Stimulated activated naive CD4-positive, alpha-beta T cell treated with Interleukin-2 at 50 U/mL for 16 hours (primary cell): ENCODE measurements at regions not wholly inside any gene's neighbourhood (a gene's known extent, or its start where the extent isn't known, plus 50 kb on each side); places are given as distances from the start of the nearest gene placed in this dataset.
"Not testable (repeated sequence)": the region's sequence is repeated elsewhere in the genome, so short reads cannot be mapped to it uniquely, and the experiment has no call there.

ENCODE experiments used
- DNase-seq: peaks from one replicate; lab custom pipeline; 2025; lab: John Stamatoyannopoulos, UW

DNA sequence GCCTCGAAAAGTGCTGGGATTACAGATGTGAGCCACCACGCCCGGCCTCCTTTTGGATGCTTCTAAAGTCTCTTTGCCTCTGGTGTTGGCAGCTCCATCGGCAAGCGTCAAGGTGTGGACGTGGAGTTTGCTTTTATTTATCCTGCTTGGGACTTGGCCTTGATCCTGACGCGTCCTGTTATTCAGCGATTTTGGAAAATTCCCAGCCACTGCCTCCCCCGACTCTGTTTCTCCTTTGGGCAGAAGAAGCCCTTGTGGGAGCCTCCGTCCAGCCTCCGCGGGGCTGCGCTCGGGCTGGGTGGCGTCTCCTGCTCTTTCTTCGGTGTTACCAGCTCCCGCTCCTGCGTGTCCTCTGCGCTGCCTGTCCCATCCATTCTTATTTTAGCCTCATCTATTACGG, 151.7 kb downstream of the TMEM121 start:
- not testable (repeated sequence) for DNase-seq

DNA sequence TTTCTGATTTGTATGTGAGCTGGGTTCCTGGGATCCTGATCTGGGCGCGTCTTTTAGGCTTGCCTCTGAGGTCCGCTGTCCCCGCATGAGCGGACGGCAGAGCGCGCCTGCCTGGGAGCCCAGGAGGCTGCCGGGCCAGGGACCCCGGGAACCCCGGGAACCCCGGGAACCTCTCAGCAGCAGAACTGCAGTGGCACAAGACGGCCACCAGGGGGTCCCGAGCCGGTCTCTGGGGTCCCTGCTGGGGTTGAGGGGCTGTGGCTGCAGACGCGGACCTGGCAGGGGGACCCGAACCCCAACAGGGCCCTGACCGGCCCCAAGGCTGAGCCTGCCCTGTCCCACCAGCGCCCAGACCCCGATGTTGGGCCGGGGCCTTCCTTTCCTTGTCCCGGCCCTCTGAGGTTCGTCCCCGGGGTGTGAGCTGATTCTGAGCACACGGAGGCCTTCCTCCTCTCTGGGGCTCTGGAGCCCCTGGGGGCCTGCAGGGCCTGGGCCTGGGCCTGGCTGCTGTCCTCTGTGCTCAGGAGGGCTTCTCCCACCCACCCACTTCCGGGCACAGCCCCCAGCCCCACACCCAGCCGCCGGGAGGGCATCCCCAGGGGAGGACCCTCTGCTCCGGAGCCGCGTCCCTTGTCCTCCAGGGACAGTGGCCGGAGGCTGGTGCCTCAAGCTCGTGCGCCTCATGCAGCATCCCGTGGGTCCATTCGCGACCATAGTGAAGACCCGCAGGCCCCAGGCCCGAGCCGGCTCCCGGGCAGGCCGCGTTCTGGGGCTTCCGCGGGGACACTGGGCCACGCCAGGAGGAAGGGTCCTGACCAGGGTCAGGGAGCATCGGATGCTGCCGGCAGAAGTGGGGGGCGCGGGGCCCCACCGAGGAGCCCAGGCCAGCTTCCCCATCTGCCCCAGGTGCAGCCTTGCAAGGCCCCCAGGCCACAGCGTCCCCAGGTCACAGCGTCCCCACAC, 152.9 kb downstream of the TMEM121 start:
- not testable (repeated sequence) for DNase-seq

DNA sequence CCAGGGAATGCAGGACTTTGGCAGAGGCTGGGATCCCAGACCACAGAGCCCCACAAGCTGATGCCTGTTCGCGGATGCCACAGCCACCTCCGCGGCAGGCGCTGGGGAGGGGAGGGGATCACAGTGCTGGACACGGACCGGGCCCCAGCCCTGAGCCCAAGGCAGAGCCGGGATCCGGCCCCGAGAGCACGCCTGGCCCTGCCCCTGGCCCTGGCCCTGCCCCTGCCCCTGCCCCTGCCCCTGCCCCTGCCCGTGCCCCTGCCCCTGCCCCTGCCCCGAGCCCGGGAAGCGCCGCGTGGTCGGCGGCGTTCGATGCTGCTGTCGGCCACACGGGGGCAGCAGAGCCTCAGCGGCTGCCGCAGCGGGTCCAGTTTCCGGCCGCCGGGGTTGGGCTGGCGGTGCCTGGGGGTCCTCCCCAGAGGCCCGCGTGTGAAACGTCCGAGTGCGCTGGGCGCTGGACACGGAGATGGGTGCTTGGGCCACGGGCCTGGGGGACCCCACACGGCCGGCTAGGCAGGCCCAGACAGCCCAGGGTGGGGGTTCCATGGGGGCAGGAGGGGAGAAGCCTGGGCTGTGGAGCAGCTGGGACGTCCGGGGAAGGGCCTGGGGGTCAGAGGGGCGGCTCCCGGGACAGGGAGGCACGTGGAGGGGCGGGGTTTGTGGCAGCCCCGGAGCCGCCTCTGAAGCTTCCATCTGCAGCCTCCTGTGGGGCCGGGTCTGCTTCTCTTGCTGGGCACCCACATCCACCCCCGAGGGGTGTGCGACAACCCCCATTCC, 153.8 kb downstream of the TMEM121 start:
- DNase-seq: not testable (repeated sequence)

DNA sequence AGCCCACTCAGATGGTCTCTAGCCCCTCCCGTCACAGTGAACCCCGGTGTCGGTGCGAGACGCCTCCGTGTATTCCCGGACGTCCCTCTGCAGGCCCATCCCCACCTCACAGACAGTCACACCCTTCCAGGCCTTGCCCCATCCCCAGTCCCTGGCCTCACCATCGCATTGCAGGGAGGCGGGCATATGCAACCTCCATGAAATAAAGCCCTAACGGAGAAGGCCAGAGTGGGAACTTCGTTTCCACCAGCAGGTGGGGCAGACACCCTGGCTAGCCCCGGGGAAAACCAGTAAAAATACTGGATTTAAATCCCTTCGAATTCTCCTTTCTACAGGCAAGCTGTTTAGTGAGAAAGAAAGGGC, 154.3 kb downstream of the TMEM121 start:
- not testable (repeated sequence) for DNase-seq

DNA sequence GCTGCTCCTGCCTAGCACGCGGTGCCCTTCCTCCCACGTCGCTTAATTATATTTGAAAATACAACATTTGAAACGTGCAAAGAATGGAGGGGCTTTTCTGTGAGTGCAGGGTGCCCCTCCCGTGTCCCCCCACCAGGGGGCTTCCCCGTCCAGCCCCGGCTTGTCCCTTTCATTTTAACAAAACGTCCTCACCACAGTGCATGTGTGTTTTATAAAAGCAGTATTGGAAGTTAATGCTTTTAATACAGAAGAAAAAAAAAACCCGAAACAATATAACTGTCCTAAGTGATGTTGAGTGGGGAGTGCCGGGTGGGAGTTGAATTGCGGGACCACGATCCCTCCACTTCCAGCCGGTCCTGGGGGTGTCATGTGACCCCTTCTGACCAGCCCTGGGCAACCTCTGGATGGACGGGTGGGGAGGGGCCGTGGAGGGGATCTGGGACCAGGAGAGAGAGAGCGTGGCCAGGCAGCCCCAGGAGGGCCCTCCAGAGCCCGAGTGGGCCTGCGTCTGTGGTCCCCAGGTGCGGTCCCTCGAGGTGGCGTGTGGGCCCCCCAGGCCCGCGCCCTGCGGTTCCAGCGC, 155.3 kb downstream of the TMEM121 start:
- not testable (repeated sequence) for DNase-seq

DNA sequence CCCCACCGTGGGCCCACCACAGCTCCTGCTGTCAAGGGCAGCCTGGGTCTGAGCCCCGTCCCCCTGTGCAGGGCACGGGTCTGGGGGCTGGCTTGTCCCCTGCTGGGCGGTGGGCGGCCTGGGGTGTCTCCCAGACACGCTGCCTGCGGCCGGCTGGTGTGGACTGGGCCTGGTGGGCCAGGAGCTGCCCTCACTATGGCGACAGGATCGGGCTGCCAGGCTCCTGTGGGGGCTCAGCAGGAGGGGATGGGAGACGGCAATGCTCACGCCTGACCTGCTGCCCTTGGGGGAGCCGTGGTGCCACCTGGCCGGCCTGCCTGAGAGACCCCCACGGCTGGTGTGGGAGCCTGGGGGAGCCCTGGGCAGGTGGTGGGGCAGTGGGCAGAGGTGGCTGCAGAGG, 156.1 kb downstream of the TMEM121 start:
- DNase-seq: not testable (repeated sequence)

DNA sequence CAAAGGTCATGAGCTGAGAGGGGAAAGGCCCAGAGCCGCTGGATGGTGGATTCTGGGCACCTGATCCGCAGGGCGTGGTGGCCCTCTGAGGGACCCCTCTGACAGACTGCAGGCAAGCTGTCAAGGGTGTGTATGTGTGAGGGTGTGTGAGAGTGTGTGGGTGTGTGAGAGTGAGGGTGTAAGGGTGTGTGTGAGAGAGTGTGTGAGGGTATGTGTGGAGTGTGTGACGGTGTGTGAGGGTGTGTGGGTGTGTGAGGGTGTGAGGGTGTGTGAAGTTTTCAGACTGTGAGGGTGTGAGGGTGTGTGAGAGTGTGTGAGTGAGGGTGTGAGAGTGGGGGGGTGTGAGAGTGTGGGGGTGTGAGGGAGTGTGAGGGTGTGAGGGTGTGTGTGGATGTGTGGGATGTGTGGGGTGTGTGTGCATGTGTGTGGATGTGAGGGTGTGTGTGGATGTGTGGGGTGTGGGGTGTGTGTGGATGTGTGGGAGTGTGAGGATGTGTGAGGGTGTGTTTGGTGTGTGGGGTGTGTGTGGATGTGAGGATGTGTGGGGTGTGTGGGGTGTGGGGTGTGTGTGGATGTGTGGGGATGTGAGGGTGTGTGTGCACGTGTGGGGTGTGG, 156.7 kb downstream of the TMEM121 start:
- no peak for DNase-seq

DNA sequence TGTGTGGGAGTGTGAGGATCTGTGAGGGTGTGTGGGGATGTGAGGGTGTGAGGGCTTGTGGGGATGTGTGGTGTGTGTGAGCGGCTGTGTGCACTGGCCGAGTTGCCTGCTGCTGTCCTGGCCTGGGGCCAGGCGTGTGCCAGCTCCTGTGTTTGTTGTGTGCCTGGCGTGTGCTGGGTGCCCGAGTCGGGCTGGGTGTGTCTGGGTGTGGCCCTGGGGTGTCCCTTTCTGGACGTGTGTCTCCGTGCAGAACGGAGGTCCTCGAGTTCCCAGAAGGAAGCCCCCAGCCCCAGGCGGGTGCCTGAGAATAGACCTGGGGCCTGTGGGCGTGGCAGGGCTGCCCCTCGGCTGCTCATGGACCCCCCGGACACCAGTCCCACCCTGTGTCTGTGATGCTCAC, 157.7 kb downstream of the TMEM121 start:
- not testable (repeated sequence) for DNase-seq

DNA sequence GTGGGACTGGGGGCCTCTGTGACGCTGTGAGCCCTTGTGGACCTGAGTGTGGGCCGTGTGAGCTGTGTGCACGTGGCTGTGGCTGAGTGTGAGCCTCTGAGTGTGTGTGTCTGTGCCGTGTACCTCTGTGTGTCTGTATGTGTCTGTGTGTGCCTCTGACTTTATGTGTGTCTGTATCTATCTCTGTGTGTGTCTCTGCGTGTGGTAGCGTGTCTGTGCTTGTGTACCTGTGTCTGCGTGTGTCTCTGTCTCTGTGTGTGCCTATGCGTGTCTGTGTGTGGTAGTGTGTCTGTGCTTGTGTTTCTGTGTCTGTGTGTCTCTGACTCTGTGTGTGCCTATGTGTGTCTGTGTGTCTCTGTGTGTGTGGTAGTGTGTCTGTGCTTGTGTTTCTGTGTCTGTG, 158.2 kb downstream of the TMEM121 start:
- not testable (repeated sequence) for DNase-seq

DNA sequence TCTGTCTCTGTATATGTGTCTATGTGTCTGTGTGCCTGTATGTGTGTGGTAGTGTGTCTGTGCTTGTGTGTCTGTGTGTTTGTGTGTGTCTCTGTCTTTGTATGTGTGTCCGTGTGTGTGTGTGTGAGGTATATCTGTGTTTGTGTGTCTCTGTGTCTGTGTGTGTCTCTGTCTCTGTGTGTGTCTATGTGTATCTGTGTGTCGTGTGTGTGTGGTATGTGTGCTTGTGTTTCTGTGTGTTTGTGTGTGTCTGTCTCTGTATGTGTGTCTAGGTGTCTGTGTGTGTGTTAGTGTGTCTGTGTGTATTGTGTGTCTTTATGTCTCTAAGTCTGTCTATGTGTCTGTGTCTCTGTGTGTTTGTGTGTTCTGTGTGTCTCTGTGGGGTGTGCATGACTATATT, 158.6 kb downstream of the TMEM121 start:
- no peak for DNase-seq

DNA sequence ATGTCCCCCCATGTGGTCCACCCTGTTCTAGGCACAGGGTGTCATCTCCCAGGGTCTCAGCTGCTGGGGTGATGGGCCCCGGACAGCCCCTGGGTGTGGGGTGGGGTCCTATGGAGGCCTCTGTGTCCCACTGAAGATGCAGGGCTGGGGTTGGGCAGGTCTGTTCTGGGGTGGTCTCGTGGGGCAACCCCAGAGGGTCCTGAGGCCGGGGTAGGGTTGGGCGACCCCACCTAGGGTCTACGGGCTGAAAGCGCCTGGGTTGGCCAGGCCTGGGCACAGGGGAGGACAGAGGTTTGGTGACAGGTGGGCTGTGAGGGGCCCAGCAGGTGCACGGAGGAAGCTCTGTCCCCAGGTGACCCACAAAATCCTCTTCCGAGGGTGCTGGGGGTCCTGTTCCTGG, 159.2 kb downstream of the TMEM121 start:
- not testable (repeated sequence) for DNase-seq

DNA sequence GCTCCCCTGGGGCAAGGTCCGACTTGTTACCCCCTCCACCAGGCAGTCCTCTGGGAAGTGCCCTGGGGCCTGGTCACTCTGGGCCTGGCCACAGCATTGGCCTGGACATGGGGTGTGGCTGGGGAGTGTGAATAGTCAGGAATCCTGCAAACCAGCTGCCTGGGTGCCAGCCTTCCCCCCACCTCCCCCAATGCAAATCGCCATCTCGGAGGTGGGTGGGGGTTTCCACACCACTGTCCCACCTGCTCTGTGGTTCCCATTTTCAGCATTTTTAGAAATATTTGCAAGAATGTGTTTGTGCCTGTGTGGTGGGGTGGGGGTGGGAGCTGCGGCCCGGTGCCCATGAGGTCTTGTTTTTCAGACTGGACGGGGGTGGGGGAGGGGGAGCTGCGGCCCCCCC, 159.7 kb downstream of the TMEM121 start:
- not testable (repeated sequence) for DNase-seq

DNA sequence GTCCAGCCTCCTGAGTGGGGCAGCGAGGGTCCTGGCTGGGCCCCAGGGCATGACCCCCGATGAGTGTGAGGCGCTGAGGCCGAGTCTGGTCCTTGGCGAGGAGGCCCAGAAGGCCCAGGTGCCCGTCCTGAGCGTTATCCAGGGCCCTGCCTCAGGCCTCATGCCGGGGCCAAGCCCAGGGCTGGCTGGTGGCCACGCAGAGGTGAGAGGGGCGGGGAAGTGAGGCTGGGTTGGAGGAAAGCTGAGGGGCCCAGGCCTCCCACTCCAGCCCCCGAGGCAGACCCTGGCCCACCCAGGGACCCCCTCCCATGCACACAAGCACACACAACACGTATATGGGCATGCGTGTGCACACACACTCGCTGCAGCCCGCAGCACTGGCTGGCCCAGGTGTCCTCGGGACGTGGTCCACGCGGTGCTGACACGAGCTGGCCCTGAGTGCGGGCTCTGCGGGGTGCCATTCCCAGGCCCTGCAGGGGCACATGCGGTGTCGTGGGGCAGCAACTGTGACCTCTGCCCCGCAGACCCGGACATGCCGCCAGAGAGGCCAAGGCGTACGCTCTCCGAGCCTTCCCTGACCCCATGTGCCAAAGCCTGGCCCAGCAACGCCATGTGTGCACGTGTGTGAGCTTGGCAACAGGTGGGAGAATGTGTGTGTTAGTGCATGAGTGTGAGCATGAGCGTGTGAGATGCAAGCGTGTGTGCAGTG, 160.2 kb downstream of the TMEM121 start:
- not testable (repeated sequence) for DNase-seq

DNA sequence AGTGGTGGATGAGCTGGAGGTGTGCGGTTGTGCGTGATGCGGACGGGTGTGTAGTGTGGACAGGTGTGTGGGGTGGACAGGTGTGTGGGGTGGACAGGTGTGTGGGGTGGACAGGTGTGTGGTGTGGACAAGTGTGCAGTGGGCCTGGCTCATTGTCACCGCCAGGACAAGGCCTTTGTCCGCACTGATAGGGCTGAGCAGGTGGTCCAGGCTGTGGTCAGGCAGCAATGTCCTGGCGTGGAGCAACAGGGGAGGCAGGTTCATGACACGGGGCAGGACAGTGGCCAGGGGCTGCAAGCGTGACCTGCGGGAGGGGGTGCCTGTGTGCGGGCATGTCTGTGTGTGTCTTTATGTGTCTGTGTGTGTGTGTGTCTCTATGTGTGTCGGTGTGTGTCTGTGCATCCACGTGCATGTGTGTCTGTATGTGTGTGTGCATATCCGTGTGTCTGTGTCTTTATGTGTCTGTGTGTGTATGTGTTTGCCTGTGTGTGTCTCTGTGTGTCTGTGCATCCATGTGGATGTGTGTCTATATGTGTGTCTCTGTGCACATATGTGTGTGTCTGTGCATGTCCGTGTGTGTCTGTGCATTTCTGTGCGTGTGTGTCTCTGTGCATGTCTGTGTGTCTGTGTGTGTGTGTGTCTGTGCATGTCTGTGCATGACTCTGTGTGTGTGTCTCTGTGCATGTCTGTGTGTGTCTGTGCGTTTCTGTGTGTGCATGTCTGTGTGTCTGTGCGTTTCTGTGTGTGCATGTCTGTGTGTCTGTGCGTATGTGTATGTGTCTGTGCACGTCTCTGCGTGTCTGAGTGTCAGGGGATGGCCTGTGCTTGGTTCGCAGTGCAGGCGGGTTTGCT, 161.0 kb downstream of the TMEM121 start:
- not testable (repeated sequence) for DNase-seq

DNA sequence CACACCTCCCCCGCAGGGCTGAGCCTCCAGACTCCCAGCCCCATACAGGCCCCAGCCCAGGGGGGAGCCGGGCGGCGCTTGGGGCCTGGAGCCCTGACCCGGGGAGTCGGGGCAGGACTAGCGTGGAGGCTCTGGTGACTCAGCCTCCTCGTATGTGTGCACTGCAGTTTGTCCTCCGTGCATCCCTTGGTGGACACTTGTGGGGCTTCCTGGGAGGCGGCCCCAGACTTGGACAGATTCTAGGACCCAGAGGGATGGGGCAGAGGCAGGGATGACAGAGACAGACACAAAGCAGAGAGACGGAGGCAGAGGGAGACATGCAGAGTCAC, 161.6 kb downstream of the TMEM121 start:
- not testable (repeated sequence) for DNase-seq

DNA sequence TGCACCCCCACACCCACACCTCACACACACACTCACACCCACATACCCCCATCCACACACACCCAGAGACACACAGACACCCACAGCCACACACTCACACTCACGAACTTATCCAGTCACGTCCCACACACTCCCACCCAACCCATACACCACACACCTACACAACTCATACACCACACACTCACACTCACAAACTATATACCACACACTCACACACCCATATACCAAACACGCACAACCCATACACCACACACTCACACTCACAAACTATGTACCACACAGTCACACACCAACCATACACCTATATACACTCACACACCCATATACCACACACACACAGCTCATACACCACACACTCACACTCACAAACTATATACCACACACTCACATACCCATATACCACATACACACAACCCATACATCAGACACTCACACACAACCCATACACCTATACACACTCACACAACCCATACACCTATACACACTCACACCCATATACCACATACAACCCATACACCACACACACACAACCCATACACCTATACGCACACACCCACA, 162.4 kb downstream of the TMEM121 start:
- DNase-seq: not testable (repeated sequence)

DNA sequence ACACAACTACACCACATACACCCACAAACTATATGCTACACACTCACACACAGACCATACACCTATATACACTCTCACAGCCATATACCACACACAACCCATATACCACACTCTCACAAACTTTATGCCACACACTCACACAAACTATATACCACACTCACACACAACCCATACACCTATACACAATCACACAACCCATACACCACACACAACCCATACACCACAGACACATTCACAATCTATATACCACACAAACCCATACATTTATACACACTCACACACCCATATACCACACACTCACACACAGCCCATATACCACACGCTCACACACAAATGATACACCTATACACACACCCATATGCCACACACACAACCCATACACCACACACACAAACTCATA, 163.3 kb downstream of the TMEM121 start:
- no peak for DNase-seq

DNA sequence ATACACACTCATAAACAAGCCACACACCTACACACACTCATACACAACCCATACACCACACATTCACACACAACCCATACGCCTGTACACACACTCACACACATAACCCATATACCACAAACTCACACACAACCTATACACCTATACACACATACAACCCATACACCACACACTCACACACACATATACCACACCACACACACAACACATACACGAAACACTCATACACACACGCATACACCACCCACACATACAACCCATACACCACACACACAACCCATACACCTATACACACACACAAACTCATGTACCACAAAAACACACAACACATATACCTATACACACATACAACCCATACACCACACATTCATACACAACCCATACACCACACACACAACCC, 164.3 kb downstream of the TMEM121 start:
- DNase-seq: no peak

DNA sequence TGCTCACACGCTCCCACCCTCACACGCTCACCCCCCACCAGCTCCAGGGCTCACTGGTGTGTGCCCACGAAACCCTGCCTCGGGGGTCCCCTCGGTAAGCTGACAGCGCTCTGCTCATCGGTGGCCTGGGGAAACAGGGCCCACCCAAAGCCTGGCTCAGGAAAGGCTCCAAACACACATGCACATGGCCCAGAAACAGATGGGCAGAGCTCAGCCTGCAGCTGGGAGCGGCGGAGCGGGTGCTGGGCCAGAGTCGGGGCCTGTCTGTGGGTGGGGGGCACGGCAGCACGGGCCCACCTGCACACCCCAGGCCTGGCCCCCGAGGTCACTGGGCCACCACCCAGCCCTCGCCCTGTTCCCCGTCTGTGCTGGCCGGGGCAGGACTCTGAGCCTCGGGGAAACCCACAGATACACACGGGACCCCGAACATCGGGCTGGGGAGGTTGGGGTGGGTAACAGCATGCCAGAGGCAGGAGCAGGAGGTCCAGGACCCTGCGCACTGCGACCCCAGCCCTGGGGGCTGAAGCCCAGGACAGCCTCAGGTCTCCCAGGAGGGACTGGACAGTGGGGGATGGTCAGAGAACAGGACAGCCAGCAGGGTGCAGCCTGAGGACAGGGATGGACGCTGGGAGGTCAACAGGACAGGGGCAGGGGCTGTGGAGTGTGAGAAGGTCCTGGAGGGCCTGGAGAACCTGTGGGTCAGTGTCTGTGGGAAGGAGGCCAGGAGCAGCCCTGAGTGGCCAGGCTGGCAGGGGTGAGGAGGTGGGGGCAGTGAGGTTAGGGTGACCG, 165.1 kb downstream of the TMEM121 start:
- DNase-seq: not testable (repeated sequence)
